GM12892 (cell line): ENCODE measurements at regions not wholly inside any gene's neighbourhood (a gene's known extent, or its start where the extent isn't known, plus 50 kb on each side); places are given as distances from the start of the nearest gene placed in this dataset.

Source experiments
- POLR2A ChIP-seq: IDR thresholded peaks from 2 replicates; pipeline ENCODE4 v1.6.1; 2011; ENCODE audit warnings: low read depth, low read length, control low read depth
- TAF1 ChIP-seq: IDR thresholded peaks from 2 replicates; pipeline ENCODE4 v1.6.1; 2011; ENCODE audit warnings: low read depth, mild to moderate bottlenecking, control low read depth, low read length, borderline replicate concordance

- TF ChIP-seq POLR2A, result no peak
- TF ChIP-seq TAF1, result no peak
These were observed 801.1 kb upstream of the SLC35B3 start for GRCh38 chr6:9236443-9236842.
